ENCODE measurements at regions not wholly inside any gene's neighbourhood (a gene's known extent, or its start where the extent isn't known, plus 50 kb on each side); places are given as distances from the start of the nearest gene placed in this dataset.

- no peak for TF ChIP-seq RAD21 (IDR thresholded peaks at IDR 0.05; ENCODE audit: low read depth)
These were observed 362.8 kb downstream of the NPR3 start for GRCh38 chr5:33073881-33074327.

- no peak for TF ChIP-seq ZBTB7A (IDR thresholded peaks at IDR 0.05; ENCODE audit: low read depth)
- no peak for TF ChIP-seq YY1 (IDR thresholded peaks at IDR 0.05; ENCODE audit: low read depth)
These were observed 363.4 kb downstream of the NPR3 start for GRCh38 chr5:33074548-33074947.

- TF ChIP-seq TAF1 (IDR thresholded peaks at IDR 0.05; ENCODE audit: low read depth) (no peak), TEAD4 (IDR thresholded peaks at IDR 0.05) (no peak), USF1 (IDR thresholded peaks at IDR 0.05) (no peak), CEBPB (IDR thresholded peaks at IDR 0.05) (no peak), TCF12 (IDR thresholded peaks at IDR 0.05; ENCODE audit: low read depth) (no peak), EP300 (IDR thresholded peaks at IDR 0.05; ENCODE audit: borderline replicate concordance) (no peak), ZBTB7A (IDR thresholded peaks at IDR 0.05; ENCODE audit: low read depth) (no peak), CREB1 (IDR thresholded peaks at IDR 0.05; ENCODE audit: low read depth) (no peak), FOXM1 (IDR thresholded peaks at IDR 0.05; ENCODE audit: borderline replicate concordance, low read depth) (no peak), NFIC (IDR thresholded peaks at IDR 0.05) (no peak), YY1 (IDR thresholded peaks at IDR 0.05; ENCODE audit: low read depth) (no peak), EGR1 (IDR thresholded peaks at IDR 0.05) (no peak), MAX (IDR thresholded peaks at IDR 0.05) (no peak), RAD21 (IDR thresholded peaks at IDR 0.05; ENCODE audit: low read depth) (no peak)
These were observed 364.6 kb downstream of the NPR3 start for GRCh38 chr5:33075731-33076130.

GRCh38 chr5:33079548-33079947 is 361.2 kb upstream of the TARS1 start:
- TF ChIP-seq EP300 (IDR thresholded peaks at IDR 0.05; ENCODE audit: borderline replicate concordance) (no peak), FOXM1 (IDR thresholded peaks at IDR 0.05; ENCODE audit: borderline replicate concordance, low read depth) (no peak), ZBTB7A (IDR thresholded peaks at IDR 0.05; ENCODE audit: low read depth) (no peak), REST (IDR thresholded peaks at IDR 0.05; ENCODE audit: low read depth) (no peak), CEBPB (IDR thresholded peaks at IDR 0.05) (no peak), RAD21 (IDR thresholded peaks at IDR 0.05; ENCODE audit: low read depth) (no peak), NFIC (IDR thresholded peaks at IDR 0.05) (no peak), EGR1 (IDR thresholded peaks at IDR 0.05) (no peak), YY1 (IDR thresholded peaks at IDR 0.05; ENCODE audit: low read depth) (no peak), TAF1 (IDR thresholded peaks at IDR 0.05; ENCODE audit: low read depth) (no peak), TCF12 (IDR thresholded peaks at IDR 0.05; ENCODE audit: low read depth) (no peak), TEAD4 (IDR thresholded peaks at IDR 0.05) (no peak), CREB1 (IDR thresholded peaks at IDR 0.05; ENCODE audit: low read depth) (no peak), MAX (IDR thresholded peaks at IDR 0.05) (no peak), USF1 (IDR thresholded peaks at IDR 0.05) (no peak)

GRCh38 chr5:33080287-33080686 is 360.5 kb upstream of the TARS1 start:
- TF ChIP-seq REST (IDR thresholded peaks at IDR 0.05; ENCODE audit: low read depth) (no peak), EGR1 (IDR thresholded peaks at IDR 0.05) (no peak)

- TF ChIP-seq FOXM1 (IDR thresholded peaks at IDR 0.05; ENCODE audit: borderline replicate concordance, low read depth) = no peak
- no peak for TF ChIP-seq RAD21 (IDR thresholded peaks at IDR 0.05; ENCODE audit: low read depth)
- TF ChIP-seq EGR1 (IDR thresholded peaks at IDR 0.05) = no peak
- TF ChIP-seq USF1 (IDR thresholded peaks at IDR 0.05) = no peak
- TF ChIP-seq TAF1 (IDR thresholded peaks at IDR 0.05; ENCODE audit: low read depth) = no peak
- no peak for TF ChIP-seq REST (IDR thresholded peaks at IDR 0.05; ENCODE audit: low read depth)
- no peak for TF ChIP-seq CREB1 (IDR thresholded peaks at IDR 0.05; ENCODE audit: low read depth)
- TF ChIP-seq EP300 (IDR thresholded peaks at IDR 0.05; ENCODE audit: borderline replicate concordance) = no peak
- no peak for TF ChIP-seq ZBTB7A (IDR thresholded peaks at IDR 0.05; ENCODE audit: low read depth)
- TF ChIP-seq CEBPB (IDR thresholded peaks at IDR 0.05) = no peak
- no peak for TF ChIP-seq TCF12 (IDR thresholded peaks at IDR 0.05; ENCODE audit: low read depth)
- no peak for TF ChIP-seq TEAD4 (IDR thresholded peaks at IDR 0.05)
- no peak for TF ChIP-seq NFIC (IDR thresholded peaks at IDR 0.05)
These were observed 352.6 kb upstream of the TARS1 start for GRCh38 chr5:33088176-33088575.
